Endothelial cell of umbilical vein (primary cell): ENCODE measurements at regions not wholly inside any gene's neighbourhood (a gene's known extent, or its start where the extent isn't known, plus 50 kb on each side); places are given as distances from the start of the nearest gene placed in this dataset.

Experiments
- BruUV-seq: library from RNA; stranded (reverse); fragments of 400-500 nt; replicated peaks from 2 replicates; lab custom pipeline; 2021; lab: Mats Ljungman, UMichigan
- CTCF ChIA-PET: fragments of 300-600, 350-600 bp; sonication (Branson Sonifier 250); formaldehyde crosslinking; loops from one replicate; lab custom pipeline; 2021; ENCODE audit warnings: antibody characterized with exemption, inconsistent platforms; lab: Charles Lee
- POLR2A ChIA-PET: fragments of 300-600, 350-600 bp; sonication (Branson Sonifier 250); formaldehyde crosslinking; loops from one replicate; lab custom pipeline; 2021; ENCODE audit warnings: antibody characterized with exemption, inconsistent platforms; lab: Charles Lee
- DNase-seq: peaks from one replicate; pipeline ENCODE4 v3.0.0-alpha.2; 2011; ENCODE audit warnings: low read depth, low spot score
- FAIRE-seq: peaks from 2 replicates; lab custom pipeline; 2011; peaks lifted over from hg19 to GRCh38; lab: Jason Lieb, UNC
- H2AFZ ChIP-seq: 2 replicates; pipeline ENCODE4 v1.6.0; 2012; ENCODE audit warnings: low read depth, low read length, control low read depth, inconsistent platforms
- H3K27ac ChIP-seq: 2 replicates; pipeline ENCODE4 v1.5.1; 2011; ENCODE audit warnings: low read depth, mild to moderate bottlenecking, control low read depth, low read length, moderate library complexity; ENCODE audit not compliant: insufficient read depth
- H3K27me3 ChIP-seq, 2 experiments: 2 replicates each; pipeline versions ENCODE4 v1.6.0 to v1.6.1; 2011; ENCODE audit warnings: low read length in 2 of 2, mixed read lengths in 1 of 2; ENCODE audit not compliant: control insufficient read depth in 2 of 2, insufficient read depth in 2 of 2
- H3K36me3 ChIP-seq, 2 experiments: 2 replicates in 1 of 2; 3 replicates in 1 of 2; pipeline ENCODE4 v1.5.1; 2011; ENCODE audit warnings: low read length in 2 of 2, mild to moderate bottlenecking in 1 of 2, moderate library complexity in 1 of 2; ENCODE audit not compliant: control insufficient read depth in 2 of 2, insufficient read depth in 2 of 2; ENCODE audit errors: extremely low read depth in 1 of 2
- H3K4me1 ChIP-seq: 3 replicates; pipeline ENCODE4 v1.5.1; 2011; ENCODE audit warnings: mild to moderate bottlenecking, low read length; ENCODE audit not compliant: control insufficient read depth, insufficient read depth; ENCODE audit errors: extremely low read depth
- H3K4me2 ChIP-seq: 2 replicates; pipeline ENCODE4 v1.6.1; 2011; ENCODE audit warnings: low read length, control low read depth, mixed read lengths; ENCODE audit not compliant: insufficient read depth
- H3K4me3 ChIP-seq, 3 experiments: fragments of 200-600 bp in 1 of 3; sonication (generic), shearing (Covaris generic) in 1 of 3; replicated peaks in 1 of 3; 2 replicates each; pipeline ENCODE4 v1.5.1; 2011 to 2016; ENCODE audit warnings: control low read depth in 3 of 3, low read length in 3 of 3, mild to moderate bottlenecking in 2 of 3, inconsistent platforms in 1 of 3, low read depth in 1 of 3, moderate library complexity in 1 of 3; ENCODE audit not compliant: insufficient read depth in 1 of 3
- H3K79me2 ChIP-seq: 2 replicates; pipeline ENCODE4 v1.6.0; 2012; ENCODE audit warnings: low read length, inconsistent platforms; ENCODE audit not compliant: control insufficient read depth, insufficient read depth
- H3K9ac ChIP-seq: replicated peaks from 2 replicates; pipeline ENCODE3; 2011; ENCODE audit warnings: low read length, control low read depth; ENCODE audit not compliant: insufficient read depth; ENCODE audit errors: extremely low read depth
- H3K9me1 ChIP-seq: replicated peaks from 3 replicates; pipeline ENCODE4 v1.6.0; 2011; ENCODE audit warnings: mild to moderate bottlenecking, low read length; ENCODE audit not compliant: control insufficient read depth, insufficient read depth; ENCODE audit errors: extremely low read depth
- H3K9me3 ChIP-seq: replicated peaks from 2 replicates; pipeline ENCODE4 v1.5.1; 2012; ENCODE audit warnings: low read length, inconsistent platforms; ENCODE audit not compliant: control insufficient read depth, insufficient read depth
- H4K20me1 ChIP-seq: replicated peaks from 2 replicates; pipeline ENCODE3; 2011; ENCODE audit warnings: mild to moderate bottlenecking, low read length; ENCODE audit not compliant: control insufficient read depth, insufficient read depth; ENCODE audit errors: extremely low read depth
- EZH2 ChIP-seq: IDR thresholded peaks from 2 replicates; pipeline ENCODE4 v1.6.1; 2012; ENCODE audit warnings: borderline replicate concordance, low read depth, mild to moderate bottlenecking, moderate library complexity, low read length, inconsistent platforms; ENCODE audit not compliant: severe bottlenecking
- FOS ChIP-seq: IDR thresholded peaks from 2 replicates; pipeline ENCODE4 v1.6.1; 2011; ENCODE audit warnings: mild to moderate bottlenecking, low read length, moderate library complexity, borderline replicate concordance; ENCODE audit not compliant: insufficient read depth
- GATA2 ChIP-seq: IDR thresholded peaks from 2 replicates; pipeline ENCODE4 v1.7.0; 2011; ENCODE audit warnings: low read depth, mild to moderate bottlenecking, moderate library complexity, mixed read lengths, low read length; ENCODE audit not compliant: insufficient read length, insufficient read depth
- JUN ChIP-seq: IDR thresholded peaks from 2 replicates; pipeline ENCODE4 v1.6.1; 2011; ENCODE audit warnings: borderline replicate concordance, low read depth; ENCODE audit not compliant: insufficient read length, insufficient read depth
- MYC ChIP-seq: IDR thresholded peaks from one replicate; pipeline ENCODE4 v1.6.1; 2011; ENCODE audit warnings: mild to moderate bottlenecking, low read depth, low read length
- POLR2A ChIP-seq: IDR thresholded peaks from 2 replicates; pipeline ENCODE4 v1.6.1; 2012; ENCODE audit warnings: low read depth, mild to moderate bottlenecking, control low read depth, low read length
- POLR2AphosphoS5 ChIP-seq: IDR thresholded peaks from 2 replicates; pipeline ENCODE4 v1.6.1; 2012; ENCODE audit warnings: low read depth, mild to moderate bottlenecking, control low read depth, low read length, moderate library complexity; ENCODE audit not compliant: insufficient read depth
- dilution Hi-C: fragments of 300-500 bp; cut with MboI; formaldehyde crosslinking; loops from one replicate; pipeline ENCODE4 v1.15.0; 2019; ENCODE audit warnings: low sequenced_read_pairs; ENCODE audit not compliant: extremely low pct_ligation_motif_present
- intact Hi-C: fragments of 100-400 bp; cut with micrococcal nuclease; formaldehyde crosslinking; loops from one replicate; pipeline ENCODE4 v1.10.0; 2022
- TF ChIP-seq, protein P1 (sequence below), 2 donors: IDR thresholded peaks; 1 replicate in 1 of 2; 2 replicates in 1 of 2; pipeline ENCODE4 v1.5.1; 2011; ENCODE audit warnings: low read length in 2 of 2, mild to moderate bottlenecking in 2 of 2, moderate library complexity in 2 of 2, control low read depth in 1 of 2, inconsistent platforms in 1 of 2, low read depth in 1 of 2; ENCODE audit not compliant: insufficient read depth in 1 of 2; ENCODE audit errors: extremely low read depth in 1 of 2
- TF ChIP-seq, protein P2 (sequence below): IDR thresholded peaks from 2 replicates; pipeline ENCODE4 v1.6.1; 2011; ENCODE audit not compliant: insufficient read depth, insufficient read length

GRCh38 chrX:30067677-30068076 is 147.7 kb upstream of the MAGEB2 start:
- peak; percentile 46 for FAIRE-seq
- CTCF ChIA-PET, result no interaction called here
- dilution Hi-C loops, result no loop called here

More at GRCh38 chrX:30067677-30068076, 147.7 kb upstream of the MAGEB2 start:
- POLR2A ChIA-PET, result no interaction called here
- Histone ChIP-seq H2AFZ (no peak overlapping the region), H3K4me1 (no peaks in the 10 kb centered on the region), H3K79me2 (no peaks in the 10 kb centered on the region), H3K9ac (no peak overlapping the region), H3K4me2 (no peak overlapping the region), H4K20me1 (no peaks in the 10 kb centered on the region), H3K4me3 (no peak overlapping the region), H3K27me3 (no peaks in the 10 kb centered on the region), H3K36me3 (no peaks in the 10 kb centered on the region), H3K9me3 (no peaks in the 10 kb centered on the region), H3K27ac (no peak overlapping the region), H3K9me1 (no peaks in the 10 kb centered on the region)
- BruUV-seq, result no TSS peak
- intact Hi-C loops, result no loop called here
- DNase-seq, result no peak
- TF ChIP-seq EZH2 (no peak), MYC (no peak), JUN (no peak), POLR2A (no peak), POLR2AphosphoS5 (no peak), GATA2 (no peak), FOS (no peak)
- TF ChIP-seq, protein P1, sequence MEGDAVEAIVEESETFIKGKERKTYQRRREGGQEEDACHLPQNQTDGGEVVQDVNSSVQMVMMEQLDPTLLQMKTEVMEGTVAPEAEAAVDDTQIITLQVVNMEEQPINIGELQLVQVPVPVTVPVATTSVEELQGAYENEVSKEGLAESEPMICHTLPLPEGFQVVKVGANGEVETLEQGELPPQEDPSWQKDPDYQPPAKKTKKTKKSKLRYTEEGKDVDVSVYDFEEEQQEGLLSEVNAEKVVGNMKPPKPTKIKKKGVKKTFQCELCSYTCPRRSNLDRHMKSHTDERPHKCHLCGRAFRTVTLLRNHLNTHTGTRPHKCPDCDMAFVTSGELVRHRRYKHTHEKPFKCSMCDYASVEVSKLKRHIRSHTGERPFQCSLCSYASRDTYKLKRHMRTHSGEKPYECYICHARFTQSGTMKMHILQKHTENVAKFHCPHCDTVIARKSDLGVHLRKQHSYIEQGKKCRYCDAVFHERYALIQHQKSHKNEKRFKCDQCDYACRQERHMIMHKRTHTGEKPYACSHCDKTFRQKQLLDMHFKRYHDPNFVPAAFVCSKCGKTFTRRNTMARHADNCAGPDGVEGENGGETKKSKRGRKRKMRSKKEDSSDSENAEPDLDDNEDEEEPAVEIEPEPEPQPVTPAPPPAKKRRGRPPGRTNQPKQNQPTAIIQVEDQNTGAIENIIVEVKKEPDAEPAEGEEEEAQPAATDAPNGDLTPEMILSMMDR (IDR thresholded peaks at IDR 0.05; ENCODE audit: extremely low read depth in 1 of 2, insufficient read depth in 1 of 2, low read depth in 1 of 2, low read length in 2 of 2), result no peak
- TF ChIP-seq, protein P2, sequence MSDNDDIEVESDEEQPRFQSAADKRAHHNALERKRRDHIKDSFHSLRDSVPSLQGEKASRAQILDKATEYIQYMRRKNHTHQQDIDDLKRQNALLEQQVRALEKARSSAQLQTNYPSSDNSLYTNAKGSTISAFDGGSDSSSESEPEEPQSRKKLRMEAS, result no peak
